PFSK-1 (cell line): ENCODE measurements at regions not wholly inside any gene's neighbourhood (a gene's known extent, or its start where the extent isn't known, plus 50 kb on each side); places are given as distances from the start of the nearest gene placed in this dataset.

Experiments used
- FOXP2 ChIP-seq: optimal IDR thresholded peaks from 2 replicates; pipeline ENCODE3; 2011; ENCODE audit warnings: borderline replicate concordance, control low read depth, inconsistent platforms; ENCODE audit not compliant: insufficient read depth; ENCODE audit errors: extremely low read length, extremely low read depth
- POLR2AphosphoS5 ChIP-seq: IDR thresholded peaks from 2 replicates; pipeline ENCODE4 v1.6.1; 2012; ENCODE audit warnings: low read depth, mild to moderate bottlenecking, control low read depth, low read length, moderate library complexity
- SIN3A ChIP-seq: IDR thresholded peaks from 2 replicates; pipeline ENCODE4 v1.6.1; 2012; ENCODE audit warnings: mild to moderate bottlenecking, low read length, moderate library complexity, borderline replicate concordance; ENCODE audit not compliant: insufficient read depth
- TAF1 ChIP-seq: IDR thresholded peaks from 2 replicates; pipeline ENCODE4 v1.6.1; 2012; ENCODE audit warnings: low read length, control low read depth, borderline replicate concordance; ENCODE audit not compliant: insufficient read depth
- TF ChIP-seq, protein P1 (sequence below), 2 experiments: IDR thresholded peaks; 2 replicates each; pipeline versions ENCODE4 v1.6.1 to v1.8.0; 2011 to 2012; ENCODE audit warnings: low read depth in 2 of 2, low read length in 2 of 2, control low read depth in 1 of 2, inconsistent platforms in 1 of 2, mild to moderate bottlenecking in 1 of 2, moderate library complexity in 1 of 2; ENCODE audit not compliant: insufficient read depth in 1 of 2

- TF ChIP-seq SIN3A = no peak
Observed at GRCh38 chr3:135567223-135567622, 398.3 kb upstream of the PPP2R3A start.

- TF ChIP-seq FOXP2 (no peak), TAF1 (no peak), POLR2AphosphoS5 (no peak), SIN3A (no peak)
- TF ChIP-seq, protein P1, sequence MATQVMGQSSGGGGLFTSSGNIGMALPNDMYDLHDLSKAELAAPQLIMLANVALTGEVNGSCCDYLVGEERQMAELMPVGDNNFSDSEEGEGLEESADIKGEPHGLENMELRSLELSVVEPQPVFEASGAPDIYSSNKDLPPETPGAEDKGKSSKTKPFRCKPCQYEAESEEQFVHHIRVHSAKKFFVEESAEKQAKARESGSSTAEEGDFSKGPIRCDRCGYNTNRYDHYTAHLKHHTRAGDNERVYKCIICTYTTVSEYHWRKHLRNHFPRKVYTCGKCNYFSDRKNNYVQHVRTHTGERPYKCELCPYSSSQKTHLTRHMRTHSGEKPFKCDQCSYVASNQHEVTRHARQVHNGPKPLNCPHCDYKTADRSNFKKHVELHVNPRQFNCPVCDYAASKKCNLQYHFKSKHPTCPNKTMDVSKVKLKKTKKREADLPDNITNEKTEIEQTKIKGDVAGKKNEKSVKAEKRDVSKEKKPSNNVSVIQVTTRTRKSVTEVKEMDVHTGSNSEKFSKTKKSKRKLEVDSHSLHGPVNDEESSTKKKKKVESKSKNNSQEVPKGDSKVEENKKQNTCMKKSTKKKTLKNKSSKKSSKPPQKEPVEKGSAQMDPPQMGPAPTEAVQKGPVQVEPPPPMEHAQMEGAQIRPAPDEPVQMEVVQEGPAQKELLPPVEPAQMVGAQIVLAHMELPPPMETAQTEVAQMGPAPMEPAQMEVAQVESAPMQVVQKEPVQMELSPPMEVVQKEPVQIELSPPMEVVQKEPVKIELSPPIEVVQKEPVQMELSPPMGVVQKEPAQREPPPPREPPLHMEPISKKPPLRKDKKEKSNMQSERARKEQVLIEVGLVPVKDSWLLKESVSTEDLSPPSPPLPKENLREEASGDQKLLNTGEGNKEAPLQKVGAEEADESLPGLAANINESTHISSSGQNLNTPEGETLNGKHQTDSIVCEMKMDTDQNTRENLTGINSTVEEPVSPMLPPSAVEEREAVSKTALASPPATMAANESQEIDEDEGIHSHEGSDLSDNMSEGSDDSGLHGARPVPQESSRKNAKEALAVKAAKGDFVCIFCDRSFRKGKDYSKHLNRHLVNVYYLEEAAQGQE (IDR thresholded peaks at IDR 0.05; ENCODE audit: insufficient read depth in 1 of 2, low read depth in 2 of 2, low read length in 2 of 2) = no peak
Observed at GRCh38 chr3:135576751-135577150, 388.8 kb upstream of the PPP2R3A start.

- TF ChIP-seq FOXP2 (no peak), SIN3A (no peak), POLR2AphosphoS5 (no peak), TAF1 (no peak)
- TF ChIP-seq, protein P1 (IDR thresholded peaks at IDR 0.05; ENCODE audit: insufficient read depth in 1 of 2, low read depth in 2 of 2, low read length in 2 of 2) = no peak
Observed at GRCh38 chr3:135581806-135582205, 383.7 kb upstream of the PPP2R3A start.

- TF ChIP-seq SIN3A = no peak
- TF ChIP-seq, protein P1 (IDR thresholded peaks at IDR 0.05; ENCODE audit: insufficient read depth in 1 of 2, low read depth in 2 of 2, low read length in 2 of 2) = no peak
- no peak for TF ChIP-seq FOXP2
- TF ChIP-seq POLR2AphosphoS5 = no peak
- TF ChIP-seq TAF1 = no peak
Observed at GRCh38 chr3:135582800-135583199, 382.7 kb upstream of the PPP2R3A start.

DNA sequence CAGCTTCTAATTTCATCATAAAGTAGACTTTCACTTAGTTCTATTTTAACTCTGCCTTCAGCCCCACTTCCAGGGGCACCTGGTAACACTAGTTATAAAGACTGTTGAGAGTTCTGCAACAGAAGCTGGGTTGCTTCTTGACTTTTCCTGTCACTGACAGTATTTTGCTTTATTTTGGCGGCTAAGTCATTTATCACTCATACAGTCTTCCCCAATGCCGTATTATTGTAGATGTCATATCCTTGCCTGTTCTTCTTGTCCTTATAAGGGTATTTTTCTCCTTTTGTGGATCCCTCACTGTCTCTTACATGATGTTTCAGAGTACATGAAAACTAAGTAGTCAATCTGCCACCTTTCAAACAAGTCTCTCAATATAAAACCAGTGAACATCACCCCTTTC is 369.0 kb upstream of the PPP2R3A start:
- TF ChIP-seq, protein P1 (IDR thresholded peaks at IDR 0.05; ENCODE audit: insufficient read depth in 1 of 2, low read depth in 2 of 2, low read length in 2 of 2) = no peak
- no peak for TF ChIP-seq TAF1
- no peak for TF ChIP-seq FOXP2
- TF ChIP-seq SIN3A = no peak
- TF ChIP-seq POLR2AphosphoS5 = no peak
